Upper lobe of left lung (tissue), 4 donors: ENCODE measurements at regions not wholly inside any gene's neighbourhood (a gene's known extent, or its start where the extent isn't known, plus 50 kb on each side); places are given as distances from the start of the nearest gene placed in this dataset.
"Not testable (repeated sequence)": the region's sequence is repeated elsewhere in the genome, so short reads cannot be mapped to it uniquely, and the experiment has no call there.

Experiments used
- POLR2A ChIP-seq, 4 donors: fragments of 450-650 bp; IDR thresholded peaks; one replicate each; pipeline ENCODE4 v1.5.1; 2016 to 2017; ENCODE audit warnings: antibody characterized with exemption in 4 of 4, mild to moderate bottlenecking in 2 of 4
- TF ChIP-seq, protein P1 (sequence below), 6 experiments: fragments of 450-650 bp in 4 of 6; fragments of 200-600 bp in 2 of 6; sonication (generic) in 2 of 6; IDR thresholded peaks; one replicate each; pipeline ENCODE4 v1.5.1; 2016 to 2019; ENCODE audit warnings: antibody characterized with exemption in 6 of 6

DNA sequence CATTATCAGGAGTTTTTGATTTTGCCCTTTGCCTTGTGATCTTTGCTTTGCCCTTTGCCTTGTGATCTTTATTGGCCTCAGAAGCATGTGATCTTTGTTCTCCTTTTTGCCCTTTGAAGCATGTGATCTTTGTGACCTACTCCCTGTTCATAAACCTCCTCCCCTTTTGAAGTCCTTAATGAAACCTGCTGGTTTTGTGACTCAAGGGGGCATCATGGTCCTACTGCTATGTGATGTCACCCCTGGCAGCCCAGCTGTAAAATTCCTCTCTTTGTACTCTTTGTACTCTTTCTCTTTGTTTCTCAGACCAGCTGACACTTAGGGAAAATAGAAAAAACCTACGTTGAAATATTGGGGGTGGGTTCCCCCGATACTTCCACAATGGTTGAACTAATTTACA, 356.1 kb upstream of the NRP1 start:
- not testable (repeated sequence) for TF ChIP-seq POLR2A (IDR thresholded peaks at IDR 0.05)
- TF ChIP-seq, protein P1, sequence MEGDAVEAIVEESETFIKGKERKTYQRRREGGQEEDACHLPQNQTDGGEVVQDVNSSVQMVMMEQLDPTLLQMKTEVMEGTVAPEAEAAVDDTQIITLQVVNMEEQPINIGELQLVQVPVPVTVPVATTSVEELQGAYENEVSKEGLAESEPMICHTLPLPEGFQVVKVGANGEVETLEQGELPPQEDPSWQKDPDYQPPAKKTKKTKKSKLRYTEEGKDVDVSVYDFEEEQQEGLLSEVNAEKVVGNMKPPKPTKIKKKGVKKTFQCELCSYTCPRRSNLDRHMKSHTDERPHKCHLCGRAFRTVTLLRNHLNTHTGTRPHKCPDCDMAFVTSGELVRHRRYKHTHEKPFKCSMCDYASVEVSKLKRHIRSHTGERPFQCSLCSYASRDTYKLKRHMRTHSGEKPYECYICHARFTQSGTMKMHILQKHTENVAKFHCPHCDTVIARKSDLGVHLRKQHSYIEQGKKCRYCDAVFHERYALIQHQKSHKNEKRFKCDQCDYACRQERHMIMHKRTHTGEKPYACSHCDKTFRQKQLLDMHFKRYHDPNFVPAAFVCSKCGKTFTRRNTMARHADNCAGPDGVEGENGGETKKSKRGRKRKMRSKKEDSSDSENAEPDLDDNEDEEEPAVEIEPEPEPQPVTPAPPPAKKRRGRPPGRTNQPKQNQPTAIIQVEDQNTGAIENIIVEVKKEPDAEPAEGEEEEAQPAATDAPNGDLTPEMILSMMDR (IDR thresholded peaks at IDR 0.05) = not testable (repeated sequence)
